Neutrophil (primary cell): ENCODE measurements at regions not wholly inside any gene's neighbourhood (a gene's known extent, or its start where the extent isn't known, plus 50 kb on each side); places are given as distances from the start of the nearest gene placed in this dataset.

ENCODE experiments used
- H3K27ac ChIP-seq: fragments of 200-600 bp; sonication (generic); 2 replicates; pipeline ENCODE4 v1.5.1; 2016; ENCODE audit warnings: mild to moderate bottlenecking, moderate library complexity
- H3K27me3 ChIP-seq: fragments of 200-600 bp; sonication (generic); 2 replicates; pipeline ENCODE4 v1.6.0; 2016; ENCODE audit warnings: mild to moderate bottlenecking
- H3K36me3 ChIP-seq: fragments of 200-600 bp; sonication (generic); 2 replicates; pipeline ENCODE4 v1.5.1; 2017
- H3K4me1 ChIP-seq, 2 experiments: fragments of 200-600 bp in 1 of 2; sonication (generic) in 1 of 2; 1 replicate in 1 of 2; 2 replicates in 1 of 2; pipeline versions ENCODE4 v1.5.1 to v1.6.1; 2013 to 2016; ENCODE audit warnings: low read depth in 1 of 2, low read length in 1 of 2, mild to moderate bottlenecking in 1 of 2, moderate library complexity in 1 of 2; ENCODE audit not compliant: control insufficient read depth in 1 of 2, insufficient read depth in 1 of 2
- H3K4me3 ChIP-seq, 2 experiments: fragments of 200-600 bp in 1 of 2; sonication (generic) in 1 of 2; 1 replicate in 1 of 2; 2 replicates in 1 of 2; pipeline ENCODE4 v1.5.1; 2013 to 2016; ENCODE audit warnings: low read depth in 1 of 2, low read length in 1 of 2, mild to moderate bottlenecking in 1 of 2, moderate library complexity in 1 of 2
- H3K9me3 ChIP-seq: fragments of 200-600 bp; sonication (generic); 2 replicates; pipeline ENCODE4 v1.5.1; 2016
- CTCF ChIP-seq: fragments of 200-600 bp; sonication (generic); IDR thresholded peaks from 2 replicates; pipeline ENCODE4 v1.5.1; 2016; ENCODE audit warnings: antibody characterized with exemption

GRCh38 chr4:14912426-14912825 lies 89.9 kb upstream of the CPEB2 start:
- peaks cover 20 to 25% of the 10 kb centered on the region in 2 experiments for H3K4me1 ChIP-seq
- TF ChIP-seq CTCF, result no peak
- no peak overlapping the region for H3K4me3 ChIP-seq
- H3K27me3 ChIP-seq, result peaks cover 13% of the 10 kb centered on the region
- no peak overlapping the region for H3K27ac ChIP-seq
- H3K36me3 ChIP-seq, result no peaks in the 10 kb centered on the region
- H3K9me3 ChIP-seq, result no peaks in the 10 kb centered on the region

- no peak overlapping the region for H3K27ac ChIP-seq
- no peaks in the 10 kb centered on the region for H3K9me3 ChIP-seq
- H3K27me3 ChIP-seq, result peaks cover 13% of the 10 kb centered on the region
- H3K4me3 ChIP-seq, result no peak overlapping the region
- H3K36me3 ChIP-seq, result no peaks in the 10 kb centered on the region
- TF ChIP-seq CTCF, result no peak
- peaks cover 20 to 21% of the 10 kb centered on the region in 2 experiments for H3K4me1 ChIP-seq
These were observed 87.3 kb upstream of the CPEB2 start for GRCh38 chr4:14915018-14915417.

DNA sequence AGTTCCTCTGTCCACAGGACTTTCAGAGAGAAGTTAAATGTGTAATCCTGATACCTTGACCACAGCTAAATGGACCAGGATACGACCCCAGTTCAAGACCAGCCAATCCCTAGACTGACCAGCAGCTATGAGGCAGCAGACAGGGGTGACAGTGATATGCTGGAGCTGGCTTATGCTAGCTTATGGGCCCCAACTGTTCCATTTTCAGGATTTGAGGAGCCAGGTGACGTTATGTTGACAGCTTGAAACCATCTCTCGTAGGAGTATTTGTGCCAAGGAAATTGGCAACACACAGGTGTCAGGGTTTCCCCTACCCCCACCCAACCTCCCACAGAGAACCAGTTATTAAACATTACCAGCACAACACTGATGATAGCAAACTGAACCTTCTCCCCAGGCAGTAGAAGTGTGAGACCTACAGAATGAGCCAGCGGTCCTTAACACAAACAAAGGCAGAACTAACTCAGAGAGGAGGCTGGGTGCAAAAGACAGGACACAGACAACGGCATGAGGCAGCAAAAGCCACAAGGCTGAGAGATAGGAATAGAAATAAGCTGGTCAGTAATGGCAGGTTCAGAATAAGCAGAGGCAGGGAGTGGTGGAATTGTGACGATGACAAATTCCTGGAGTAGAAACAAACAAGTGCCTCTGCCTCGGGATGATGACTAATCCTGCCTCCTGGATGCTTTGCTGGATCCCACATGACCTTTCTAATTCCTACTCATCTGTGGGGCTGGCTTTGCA lies 85.6 kb upstream of the CPEB2 start:
- H3K36me3 ChIP-seq, result no peaks in the 10 kb centered on the region
- no peak for TF ChIP-seq CTCF
- peaks cover 4% of the 10 kb centered on the region in 2 experiments for H3K4me1 ChIP-seq
- peaks cover 13% of the 10 kb centered on the region for H3K27me3 ChIP-seq
- H3K27ac ChIP-seq, result no peak overlapping the region
- no peak overlapping the region for H3K4me3 ChIP-seq
- no peaks in the 10 kb centered on the region for H3K9me3 ChIP-seq

DNA sequence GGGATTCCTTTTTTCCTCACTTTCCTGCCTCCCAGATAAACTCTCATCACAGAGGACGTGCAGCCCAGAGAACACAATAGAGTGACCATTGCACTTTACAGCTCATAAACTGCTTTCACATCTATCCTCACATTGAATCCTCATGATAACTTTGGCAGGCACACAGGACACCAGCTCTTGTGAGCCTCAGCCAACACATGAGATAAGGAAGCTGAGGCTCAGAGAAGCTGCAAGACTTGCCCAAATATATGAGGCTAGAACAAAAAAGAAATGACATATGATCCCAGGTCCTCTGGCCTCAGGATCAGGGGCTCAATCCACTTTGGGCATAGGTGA lies 85.0 kb upstream of the CPEB2 start:
- TF ChIP-seq CTCF, result no peak

DNA sequence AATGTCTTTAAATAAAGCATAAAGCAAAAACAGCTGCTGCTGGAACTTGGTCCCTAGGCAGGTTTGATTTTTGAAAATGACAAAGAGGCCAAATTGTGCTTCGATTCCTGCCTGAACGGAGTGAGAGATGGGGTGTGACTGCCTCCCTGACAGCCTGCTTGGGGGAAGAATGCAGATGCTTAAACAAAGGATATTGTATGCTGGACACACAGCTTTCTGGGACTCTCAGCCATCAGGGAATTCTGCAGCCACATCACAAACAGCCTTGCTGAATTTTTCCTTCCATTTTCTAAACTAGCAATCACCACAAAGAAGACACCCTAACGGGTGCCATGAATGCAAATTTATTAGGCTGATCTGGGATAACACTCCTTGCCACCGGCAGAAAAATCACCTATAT lies 83.9 kb upstream of the CPEB2 start:
- Histone ChIP-seq H3K4me3 (no peak overlapping the region), H3K9me3 (no peaks in the 10 kb centered on the region), H3K27me3 (peaks cover 13% of the 10 kb centered on the region), H3K4me1 (no peaks in the 10 kb centered on the region), H3K27ac (no peak overlapping the region), H3K36me3 (no peaks in the 10 kb centered on the region)
- TF ChIP-seq CTCF, result no peak

More for the DNA sequence above, 85.0 kb upstream of the CPEB2 start:
- Histone ChIP-seq H3K36me3 (no peaks in the 10 kb centered on the region), H3K27ac (no peak overlapping the region), H3K4me3 (no peak overlapping the region), H3K9me3 (no peaks in the 10 kb centered on the region), H3K4me1 (no peaks in the 10 kb centered on the region), H3K27me3 (peaks cover 13% of the 10 kb centered on the region)
